Lung (tissue), 11 donors: ENCODE measurements at regions not wholly inside any gene's neighbourhood (a gene's known extent, or its start where the extent isn't known, plus 50 kb on each side); places are given as distances from the start of the nearest gene placed in this dataset.

Experiments
- ATAC-seq: fragments of 200-7000 bp; cut with Tn5 transposase; one replicate; pipeline ENCODE4 v1.9.1; 2020; ENCODE audit warnings: moderate number of reproducible peaks; ENCODE audit not compliant: insufficient read depth, low FRiP score
- DNase-seq, 3 donors: peaks; one replicate each; pipeline ENCODE4 v3.0.0-alpha.2; 2013 to 2017
- H3K27ac ChIP-seq, 2 donors: one replicate each; pipeline ENCODE4 v1.5.1; 2013; ENCODE audit warnings: mild to moderate bottlenecking in 2 of 2, moderate library complexity in 2 of 2, control low read depth in 1 of 2, inconsistent platforms in 1 of 2, low read depth in 1 of 2, low read length in 1 of 2
- H3K27me3 ChIP-seq, 3 donors: one replicate each; pipeline ENCODE4 v1.5.1; 2013; ENCODE audit warnings: low read length in 2 of 3; ENCODE audit not compliant: control insufficient read depth in 3 of 3, insufficient read depth in 3 of 3
- H3K36me3 ChIP-seq, 4 donors: one replicate each; pipeline ENCODE4 v1.5.1; 2013; ENCODE audit warnings: low read length in 4 of 4, mild to moderate bottlenecking in 1 of 4, moderate library complexity in 1 of 4; ENCODE audit not compliant: control insufficient read depth in 4 of 4, insufficient read depth in 4 of 4
- H3K4me1 ChIP-seq, 5 donors: one replicate each; pipeline ENCODE4 v1.5.1; 2013; ENCODE audit warnings: low read length in 5 of 5, mild to moderate bottlenecking in 2 of 5, moderate library complexity in 1 of 5; ENCODE audit not compliant: control insufficient read depth in 5 of 5, insufficient read depth in 5 of 5
- H3K4me3 ChIP-seq: one replicate; pipeline ENCODE4 v1.5.1; 2013; ENCODE audit warnings: mild to moderate bottlenecking, control low read depth, moderate library complexity
- H3K9ac ChIP-seq, 2 donors: one replicate each; pipeline ENCODE4 v1.5.1; 2013; ENCODE audit warnings: low read length in 2 of 2, control low read depth in 1 of 2; ENCODE audit not compliant: insufficient read depth in 1 of 2
- H3K9me3 ChIP-seq, 4 donors: one replicate each; pipeline ENCODE4 v1.5.1; 2013; ENCODE audit warnings: low read length in 3 of 4, mild to moderate bottlenecking in 1 of 4, moderate library complexity in 1 of 4; ENCODE audit not compliant: control insufficient read depth in 4 of 4, insufficient read depth in 3 of 4
- CTCF ChIP-seq: IDR thresholded peaks from 2 replicates; pipeline ENCODE4 v1.5.1; 2012; ENCODE audit warnings: mild to moderate bottlenecking; ENCODE audit errors: control extremely low read depth, extremely low read depth
- WGBS, 2 donors: extraction: QIAGEN DNeasy Blood & Tissue Kit; methylation state at CpG; one replicate each; pipeline ENCODE4 v1.1.7; 2013; 5-methylcytosine and 5-hydroxymethylcytosine counted together
- donor health status: control.
- donor health status: control.
- donor health status: Bipolar disorder and iron deficiency.
- donor health status: healthy.
- donor health status: DM: yes; HTN: yes; CAD: no.

GRCh38 chr20:4613184-4613583, 73.1 kb upstream of the PRNP start:
- no peak for ATAC-seq
- peak overlapping the region in 1 of 2 donors; percentile 3 for H3K27ac ChIP-seq
- no peak for TF ChIP-seq CTCF

GRCh38 chr20:4610871-4611270, 75.4 kb upstream of the PRNP start:
- 93 to 94% methylated on average over 9 of the region's 9 CpGs for WGBS, 2 donors

More at GRCh38 chr20:4613184-4613583, 73.1 kb upstream of the PRNP start:
- no peaks in the 10 kb centered on the region for H3K36me3 ChIP-seq
- H3K4me1 ChIP-seq, result peaks cover 0 to 2% (median 0%) of the 10 kb centered on the region in 5 donors
- H3K4me3 ChIP-seq, result no peak overlapping the region
- DNase-seq, result no peak
- no peaks in the 10 kb centered on the region for H3K9me3 ChIP-seq
- H3K27me3 ChIP-seq, result no peaks in the 10 kb centered on the region
- no peak overlapping the region for H3K9ac ChIP-seq
- WGBS, 2 donors, result 81 to 95% methylated on average over 6 of the region's 6 CpGs

GRCh38 chr20:4609511-4609910, 76.7 kb upstream of the PRNP start:
- no peak for TF ChIP-seq CTCF
- DNase-seq (no peak), ATAC-seq (no peak)
- Histone ChIP-seq H3K27ac (no peak overlapping the region), H3K9me3 (no peaks in the 10 kb centered on the region), H3K27me3 (peaks cover 0 to 3% (median under 1%) of the 10 kb centered on the region in 3 donors), H3K9ac (no peak overlapping the region), H3K36me3 (no peaks in the 10 kb centered on the region), H3K4me3 (no peak overlapping the region), H3K4me1 (peaks cover 0 to under 1% (median 0%) of the 10 kb centered on the region in 5 donors)
- WGBS, 2 donors, result 92 to 97% methylated on average over 5 of the region's 5 CpGs

More at GRCh38 chr20:4610871-4611270, 75.4 kb upstream of the PRNP start:
- Histone ChIP-seq H3K27ac (no peak overlapping the region), H3K4me1 (peaks cover 0 to 2% (median 0%) of the 10 kb centered on the region in 5 donors), H3K9ac (no peak overlapping the region), H3K9me3 (no peaks in the 10 kb centered on the region), H3K27me3 (peaks cover 0 to 3% (median 0%) of the 10 kb centered on the region in 3 donors), H3K4me3 (no peak overlapping the region), H3K36me3 (no peaks in the 10 kb centered on the region)
- no peak for ATAC-seq
- TF ChIP-seq CTCF, result no peak
- no peak for DNase-seq

GRCh38 chr20:4608861-4609260, 77.4 kb upstream of the PRNP start:
- Histone ChIP-seq H3K27me3 (peaks cover 0 to 3% (median 2%) of the 10 kb centered on the region in 3 donors), H3K9ac (no peak overlapping the region), H3K4me3 (no peak overlapping the region), H3K36me3 (no peaks in the 10 kb centered on the region), H3K4me1 (no peaks in the 10 kb centered on the region), H3K9me3 (no peaks in the 10 kb centered on the region), H3K27ac (no peak overlapping the region)
- ATAC-seq (no peak), DNase-seq (no peak)
- WGBS, 2 donors, result 86 to 93% methylated on average over 6 of the region's 6 CpGs
- no peak for TF ChIP-seq CTCF
